GM21360 (cell line): ENCODE measurements at regions not wholly inside any gene's neighbourhood (a gene's known extent, or its start where the extent isn't known, plus 50 kb on each side); places are given as distances from the start of the nearest gene placed in this dataset.

ENCODE experiments used
- ATAC-seq: cut with Tn5 transposase; IDR thresholded peaks from one replicate; pipeline ENCODE4 v1.9.1; 2021; ENCODE audit warnings: mild to moderate bottlenecking, moderate library complexity; ENCODE audit not compliant: unreplicated experiment

GRCh38 chr6:105780146-105780860 is 305.8 kb upstream of the PRDM1 start:
- no peak for ATAC-seq

- ATAC-seq: no peak
These were observed 307.0 kb upstream of the PRDM1 start for GRCh38 chr6:105779110-105779509.

GRCh38 chr6:105775095-105775494 is 311.0 kb upstream of the PRDM1 start:
- ATAC-seq: no peak

GRCh38 chr6:105774247-105774646 is 311.9 kb upstream of the PRDM1 start:
- ATAC-seq: no peak

- no peak for ATAC-seq
These were observed 314.7 kb upstream of the PRDM1 start for GRCh38 chr6:105771313-105771970.

- ATAC-seq: no peak
These were observed 316.1 kb upstream of the PRDM1 start for GRCh38 chr6:105769987-105770386.

- no peak for ATAC-seq
These were observed 316.9 kb upstream of the PRDM1 start for GRCh38 chr6:105769197-105769596.

- no peak for ATAC-seq
These were observed 318.6 kb upstream of the PRDM1 start for GRCh38 chr6:105767541-105767940.

- ATAC-seq: no peak
These were observed 320.9 kb upstream of the PRDM1 start for GRCh38 chr6:105765239-105765638.

- ATAC-seq: no peak
These were observed 321.8 kb upstream of the PRDM1 start for GRCh38 chr6:105764315-105764714.

- no peak for ATAC-seq
These were observed 322.3 kb upstream of the PRDM1 start for GRCh38 chr6:105763866-105764265.

GRCh38 chr6:105760746-105761145 is 325.4 kb upstream of the PRDM1 start:
- no peak for ATAC-seq

GRCh38 chr6:105759946-105760345 is 326.2 kb upstream of the PRDM1 start:
- ATAC-seq: no peak

- ATAC-seq: no peak
These were observed 327.1 kb upstream of the PRDM1 start for GRCh38 chr6:105759015-105759414.

GRCh38 chr6:105757512-105758200 is 328.5 kb upstream of the PRDM1 start:
- peak; percentile 96 for ATAC-seq

GRCh38 chr6:105755885-105756284 is 330.3 kb upstream of the PRDM1 start:
- ATAC-seq: no peak

- no peak for ATAC-seq
These were observed 332.4 kb upstream of the PRDM1 start for GRCh38 chr6:105753620-105754211.

GRCh38 chr6:105753207-105753606 is 332.9 kb upstream of the PRDM1 start:
- ATAC-seq: no peak

GRCh38 chr6:105750089-105750488 is 336.0 kb upstream of the PRDM1 start:
- no peak for ATAC-seq

GRCh38 chr6:105748737-105749161 is 337.4 kb upstream of the PRDM1 start:
- no peak for ATAC-seq

- ATAC-seq: no peak
These were observed 338.2 kb upstream of the PRDM1 start for GRCh38 chr6:105747823-105748405.
